Kidney epithelial cell (primary cell): ENCODE measurements at regions not wholly inside any gene's neighbourhood (a gene's known extent, or its start where the extent isn't known, plus 50 kb on each side); places are given as distances from the start of the nearest gene placed in this dataset.

Experiments used
- DNase-seq: peaks from one replicate; pipeline ENCODE4 v3.0.0-alpha.2; 2010; ENCODE audit warnings: low read depth
- H3K27me3 ChIP-seq: 2 replicates; pipeline ENCODE4 v1.6.0; 2011; ENCODE audit warnings: low read length; ENCODE audit not compliant: control insufficient read depth, insufficient read depth
- H3K36me3 ChIP-seq: 2 replicates; pipeline ENCODE4 v1.5.1; 2011; ENCODE audit warnings: low read length; ENCODE audit not compliant: control insufficient read depth, insufficient read depth
- H3K4me3 ChIP-seq: 2 replicates; pipeline ENCODE4 v1.5.1; 2011; ENCODE audit warnings: low read depth, mild to moderate bottlenecking, control low read depth, low read length
- TF ChIP-seq, protein P1 (sequence below): IDR thresholded peaks from 2 replicates; pipeline ENCODE4 v1.5.1; 2011; ENCODE audit warnings: mild to moderate bottlenecking, moderate library complexity, low read length, control low read depth, inconsistent platforms; ENCODE audit not compliant: insufficient read depth, poor library complexity, severe bottlenecking

DNA sequence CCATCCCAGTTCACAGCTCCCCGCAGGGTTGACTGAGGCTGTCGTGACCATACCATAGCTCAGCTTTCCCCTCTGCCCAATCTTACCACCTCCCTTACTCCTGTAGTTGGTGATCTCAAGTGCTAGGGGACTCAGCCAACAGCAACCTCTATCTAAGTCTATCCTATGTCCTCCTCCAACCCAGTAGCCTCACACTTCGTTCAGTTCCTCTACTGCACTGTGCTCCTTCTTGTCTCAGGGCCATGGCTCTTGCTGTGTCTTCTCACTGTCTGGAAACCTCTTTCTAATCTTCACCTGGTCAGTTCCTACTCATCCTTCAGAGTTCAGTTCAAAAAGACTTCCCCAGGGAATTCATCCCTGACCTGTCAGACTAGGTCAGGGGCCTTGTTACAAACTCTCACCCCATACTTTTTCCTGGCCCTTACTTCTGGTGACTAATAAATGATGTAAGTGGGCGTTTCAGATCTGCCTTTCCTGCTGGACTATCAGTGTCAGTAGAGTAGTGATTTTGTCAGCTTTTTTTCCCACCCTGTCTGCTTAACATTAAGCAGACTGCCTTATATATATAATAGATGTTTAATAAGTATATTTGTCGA lies 53.6 kb upstream of the NR3C1 start:
- H3K36me3 ChIP-seq: no peaks in the 10 kb centered on the region
- no peak overlapping the region for H3K4me3 ChIP-seq
- H3K27me3 ChIP-seq: no peaks in the 10 kb centered on the region
- no peak for DNase-seq
- TF ChIP-seq, protein P1, sequence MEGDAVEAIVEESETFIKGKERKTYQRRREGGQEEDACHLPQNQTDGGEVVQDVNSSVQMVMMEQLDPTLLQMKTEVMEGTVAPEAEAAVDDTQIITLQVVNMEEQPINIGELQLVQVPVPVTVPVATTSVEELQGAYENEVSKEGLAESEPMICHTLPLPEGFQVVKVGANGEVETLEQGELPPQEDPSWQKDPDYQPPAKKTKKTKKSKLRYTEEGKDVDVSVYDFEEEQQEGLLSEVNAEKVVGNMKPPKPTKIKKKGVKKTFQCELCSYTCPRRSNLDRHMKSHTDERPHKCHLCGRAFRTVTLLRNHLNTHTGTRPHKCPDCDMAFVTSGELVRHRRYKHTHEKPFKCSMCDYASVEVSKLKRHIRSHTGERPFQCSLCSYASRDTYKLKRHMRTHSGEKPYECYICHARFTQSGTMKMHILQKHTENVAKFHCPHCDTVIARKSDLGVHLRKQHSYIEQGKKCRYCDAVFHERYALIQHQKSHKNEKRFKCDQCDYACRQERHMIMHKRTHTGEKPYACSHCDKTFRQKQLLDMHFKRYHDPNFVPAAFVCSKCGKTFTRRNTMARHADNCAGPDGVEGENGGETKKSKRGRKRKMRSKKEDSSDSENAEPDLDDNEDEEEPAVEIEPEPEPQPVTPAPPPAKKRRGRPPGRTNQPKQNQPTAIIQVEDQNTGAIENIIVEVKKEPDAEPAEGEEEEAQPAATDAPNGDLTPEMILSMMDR: no peak

DNA sequence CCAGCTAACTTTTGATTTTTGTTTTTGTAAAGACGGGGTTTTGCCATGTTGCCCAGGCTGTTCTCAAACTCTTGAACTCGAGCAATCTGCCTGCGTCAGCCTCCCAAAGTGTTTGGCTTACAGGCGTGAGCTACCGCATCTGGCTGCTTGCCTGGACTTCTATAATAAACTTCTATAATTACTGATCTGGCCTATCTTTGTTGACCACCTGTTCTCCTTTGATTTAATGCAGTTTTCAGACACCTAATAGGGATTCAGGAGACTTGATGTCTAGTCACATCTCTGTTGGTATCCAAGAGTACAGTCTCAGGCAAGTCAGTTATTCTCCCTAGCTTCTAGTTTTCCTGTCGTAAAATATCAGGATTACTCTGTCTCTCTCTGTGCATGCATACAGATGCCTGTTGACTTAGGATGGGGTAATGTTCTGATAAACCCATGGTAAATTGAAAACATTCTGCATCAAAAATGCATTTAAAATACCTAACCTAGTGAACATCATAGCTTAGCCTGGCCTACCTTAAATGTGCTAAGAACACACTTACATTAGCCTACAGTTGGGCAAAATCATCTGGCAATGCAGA lies 51.5 kb upstream of the NR3C1 start:
- Histone ChIP-seq H3K27me3 (no peaks in the 10 kb centered on the region), H3K36me3 (no peaks in the 10 kb centered on the region), H3K4me3 (no peak overlapping the region)
- DNase-seq: no peak
- TF ChIP-seq, protein P1: no peak

DNA sequence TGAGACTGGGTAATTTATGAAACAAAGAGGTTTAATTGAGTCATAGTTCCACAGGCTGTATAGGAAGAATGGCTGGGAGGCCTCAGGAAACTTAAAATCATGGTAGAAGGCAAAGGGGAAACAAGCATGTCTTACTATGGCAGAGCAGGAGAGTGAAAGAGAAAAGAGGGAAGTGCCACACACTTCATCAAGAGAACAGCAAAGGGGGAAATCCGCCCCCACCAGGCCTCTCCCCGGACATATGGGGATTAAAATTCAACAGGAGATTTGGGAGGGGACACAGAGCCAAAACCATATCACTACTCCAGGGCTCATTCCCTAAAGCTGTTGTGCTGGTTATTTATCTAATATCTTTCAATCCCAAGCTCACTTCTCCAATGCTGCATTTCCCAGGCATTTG lies 50.2 kb upstream of the NR3C1 start:
- no peaks in the 10 kb centered on the region for H3K36me3 ChIP-seq
- no peak for DNase-seq
- no peaks in the 10 kb centered on the region for H3K27me3 ChIP-seq
- no peak overlapping the region for H3K4me3 ChIP-seq
- TF ChIP-seq, protein P1: no peak
